ENCODE measurements at regions not wholly inside any gene's neighbourhood (a gene's known extent, or its start where the extent isn't known, plus 50 kb on each side); places are given as distances from the start of the nearest gene placed in this dataset.

DNA sequence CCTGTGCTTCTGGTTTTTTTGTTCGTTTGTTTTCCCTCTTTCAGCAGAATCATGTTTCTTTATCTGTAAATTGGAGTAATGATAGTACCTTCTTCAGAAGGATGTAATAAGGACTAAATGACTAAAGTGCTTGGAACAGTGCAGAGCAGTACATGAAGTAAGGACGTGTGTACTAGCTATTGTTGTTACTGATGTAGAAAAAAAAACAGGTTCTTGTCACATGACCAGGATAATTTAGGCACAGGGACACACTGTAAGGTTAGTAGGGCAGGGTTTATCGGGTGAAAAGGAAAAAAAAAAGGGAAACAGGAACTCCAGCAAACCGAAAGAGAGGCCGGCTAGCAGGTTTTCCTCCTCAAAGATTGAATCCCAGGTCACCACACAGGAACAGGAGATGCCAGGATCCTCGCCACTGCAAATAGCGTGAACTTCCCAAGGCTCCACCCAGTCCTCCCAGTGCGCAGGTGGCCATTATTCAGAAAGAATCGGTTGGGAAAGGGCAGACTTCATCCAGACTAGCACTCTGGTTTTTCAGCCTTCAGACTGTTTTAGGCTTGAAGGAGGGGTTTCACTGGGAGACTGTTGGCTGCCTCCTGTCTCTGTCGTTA is 63.8 kb upstream of the PRRC2C start:
- no peaks in the 10 kb centered on the region for H3K79me2 ChIP-seq (ENCODE audit: control insufficient read depth, insufficient read depth, low read length)
- no peak overlapping the region for H3K9ac ChIP-seq (replicated peaks; ENCODE audit: extremely low read depth, insufficient read depth, low read length)
- CTCF ChIA-PET, result no interaction called here
- H3K27ac ChIP-seq (ENCODE audit: insufficient read depth, low read depth, low read length), result no peak overlapping the region
- TF ChIP-seq EZH2 (IDR thresholded peaks at IDR 0.05; ENCODE audit: borderline replicate concordance, low read depth, low read length, severe bottlenecking) (no peak), POLR2AphosphoS5 (IDR thresholded peaks at IDR 0.05; ENCODE audit: insufficient read depth, low read depth, low read length) (no peak), MAX (IDR thresholded peaks at IDR 0.05; ENCODE audit: insufficient read depth, insufficient read length) (no peak), GATA2 (IDR thresholded peaks at IDR 0.05; ENCODE audit: insufficient read depth, insufficient read length, low read depth, low read length) (no peak), MYC (IDR thresholded peaks at IDR 0.05; ENCODE audit: low read depth, low read length) (no peak), POLR2A (IDR thresholded peaks at IDR 0.05; ENCODE audit: low read depth, low read length) (no peak), JUN (IDR thresholded peaks at IDR 0.05; ENCODE audit: borderline replicate concordance, insufficient read depth, insufficient read length, low read depth) (no peak), FOS (IDR thresholded peaks at IDR 0.05; ENCODE audit: borderline replicate concordance, insufficient read depth, low read length) (no peak)
- TF ChIP-seq, protein P1, sequence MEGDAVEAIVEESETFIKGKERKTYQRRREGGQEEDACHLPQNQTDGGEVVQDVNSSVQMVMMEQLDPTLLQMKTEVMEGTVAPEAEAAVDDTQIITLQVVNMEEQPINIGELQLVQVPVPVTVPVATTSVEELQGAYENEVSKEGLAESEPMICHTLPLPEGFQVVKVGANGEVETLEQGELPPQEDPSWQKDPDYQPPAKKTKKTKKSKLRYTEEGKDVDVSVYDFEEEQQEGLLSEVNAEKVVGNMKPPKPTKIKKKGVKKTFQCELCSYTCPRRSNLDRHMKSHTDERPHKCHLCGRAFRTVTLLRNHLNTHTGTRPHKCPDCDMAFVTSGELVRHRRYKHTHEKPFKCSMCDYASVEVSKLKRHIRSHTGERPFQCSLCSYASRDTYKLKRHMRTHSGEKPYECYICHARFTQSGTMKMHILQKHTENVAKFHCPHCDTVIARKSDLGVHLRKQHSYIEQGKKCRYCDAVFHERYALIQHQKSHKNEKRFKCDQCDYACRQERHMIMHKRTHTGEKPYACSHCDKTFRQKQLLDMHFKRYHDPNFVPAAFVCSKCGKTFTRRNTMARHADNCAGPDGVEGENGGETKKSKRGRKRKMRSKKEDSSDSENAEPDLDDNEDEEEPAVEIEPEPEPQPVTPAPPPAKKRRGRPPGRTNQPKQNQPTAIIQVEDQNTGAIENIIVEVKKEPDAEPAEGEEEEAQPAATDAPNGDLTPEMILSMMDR (IDR thresholded peaks at IDR 0.05; ENCODE audit: extremely low read depth in 1 of 2, insufficient read depth in 1 of 2, low read depth in 1 of 2, low read length in 2 of 2), result no peak
- no peaks in the 10 kb centered on the region for H3K9me1 ChIP-seq (replicated peaks; ENCODE audit: control insufficient read depth, extremely low read depth, insufficient read depth, low read length)
- H3K4me2 ChIP-seq (ENCODE audit: insufficient read depth, low read length), result no peak overlapping the region
- H3K36me3 ChIP-seq (ENCODE audit: control insufficient read depth in 2 of 2, extremely low read depth in 1 of 2, insufficient read depth in 2 of 2, low read length in 2 of 2), result no peaks in the 10 kb centered on the region
- H3K9me3 ChIP-seq (replicated peaks; ENCODE audit: control insufficient read depth, insufficient read depth, low read length), result no peaks in the 10 kb centered on the region
- H3K4me3 ChIP-seq (replicated peaks in 1 of 3; ENCODE audit: insufficient read depth in 1 of 3, low read depth in 1 of 3, low read length in 3 of 3), result no peak overlapping the region
- POLR2A ChIA-PET, result no interaction called here
- H3K4me1 ChIP-seq (ENCODE audit: control insufficient read depth, extremely low read depth, insufficient read depth, low read length), result peaks cover 4% of the 10 kb centered on the region
- no peak overlapping the region for H2AFZ ChIP-seq (ENCODE audit: low read depth, low read length)
- no peaks in the 10 kb centered on the region for H4K20me1 ChIP-seq (replicated peaks; ENCODE audit: control insufficient read depth, extremely low read depth, insufficient read depth, low read length)
- no peaks in the 10 kb centered on the region for H3K27me3 ChIP-seq (ENCODE audit: control insufficient read depth in 2 of 2, insufficient read depth in 2 of 2, low read length in 2 of 2)
- DNase-seq (ENCODE audit: low read depth, low spot score) (no peak), FAIRE-seq (no peak)
- no TSS peak for BruUV-seq (replicated peaks)
- dilution Hi-C loops (cut with MboI; ENCODE audit: extremely low pct_ligation_motif_present, low sequenced_read_pairs) (no loop called here), intact Hi-C loops (cut with micrococcal nuclease) (no loop called here)
